CD14-positive monocyte (primary cell): ENCODE measurements at regions not wholly inside any gene's neighbourhood (a gene's known extent, or its start where the extent isn't known, plus 50 kb on each side); places are given as distances from the start of the nearest gene placed in this dataset.

Experiments
- DNase-seq, 3 donors: peaks; one replicate each; pipeline ENCODE4 v3.0.0-alpha.2; 2011 to 2022
- H2AFZ ChIP-seq: 2 replicates; pipeline ENCODE4 v1.6.0; 2012; ENCODE audit warnings: mild to moderate bottlenecking, low read depth, low read length, inconsistent platforms; ENCODE audit not compliant: insufficient read depth, poor library complexity, severe bottlenecking
- H3K27ac ChIP-seq, 2 donors: 1 replicate in 1 of 2; 2 replicates in 1 of 2; pipeline ENCODE4 v1.5.1; 2012 to 2013; ENCODE audit warnings: low read length in 2 of 2, control low read depth in 1 of 2, inconsistent platforms in 1 of 2, low read depth in 1 of 2, mild to moderate bottlenecking in 1 of 2
- H3K27me3 ChIP-seq, 2 donors: one replicate each; pipeline versions ENCODE4 v1.6.0 to v1.6.1; 2011 to 2013; ENCODE audit warnings: low read length in 2 of 2; ENCODE audit not compliant: control insufficient read depth in 2 of 2, insufficient read depth in 2 of 2
- H3K36me3 ChIP-seq, 2 donors: replicated peaks in 1 of 2; 1 replicate in 1 of 2; 2 replicates in 1 of 2; pipeline versions ENCODE4 v1.5.1 to v1.6.1; 2012 to 2013; ENCODE audit warnings: low read length in 2 of 2, control low read depth in 1 of 2, inconsistent platforms in 1 of 2, mild to moderate bottlenecking in 1 of 2; ENCODE audit not compliant: insufficient read depth in 2 of 2, control insufficient read depth in 1 of 2
- H3K4me1 ChIP-seq, 2 donors: 1 replicate in 1 of 2; 2 replicates in 1 of 2; pipeline versions ENCODE4 v1.5.1 to v1.6.1; 2012 to 2013; ENCODE audit warnings: low read length in 2 of 2, control low read depth in 1 of 2, inconsistent platforms in 1 of 2, mild to moderate bottlenecking in 1 of 2, moderate library complexity in 1 of 2; ENCODE audit not compliant: insufficient read depth in 2 of 2, control insufficient read depth in 1 of 2
- H3K4me2 ChIP-seq: replicated peaks from 2 replicates; pipeline ENCODE3; 2012; ENCODE audit warnings: low read length, moderate library complexity, mild to moderate bottlenecking; ENCODE audit not compliant: poor library complexity, severe bottlenecking; ENCODE audit errors: extremely low read depth
- H3K4me3 ChIP-seq, 3 experiments: fragments of 200-600 bp in 1 of 3; sonication (generic) in 1 of 3; replicated peaks in 1 of 3; 1 replicate in 2 of 3; 2 replicates in 1 of 3; pipeline ENCODE4 v1.5.1; 2011 to 2013; ENCODE audit warnings: low read length in 3 of 3, mild to moderate bottlenecking in 3 of 3, control low read depth in 2 of 3, low read depth in 2 of 3, inconsistent platforms in 1 of 3, moderate library complexity in 1 of 3
- H3K79me2 ChIP-seq: 2 replicates; pipeline ENCODE4 v1.6.0; 2012; ENCODE audit warnings: mild to moderate bottlenecking, control low read depth, inconsistent platforms, low read length, moderate library complexity; ENCODE audit not compliant: insufficient read depth
- H3K9ac ChIP-seq: 2 replicates; pipeline ENCODE4 v1.6.0; 2017; ENCODE audit warnings: low read length, mild to moderate bottlenecking; ENCODE audit not compliant: insufficient read depth, poor library complexity, severe bottlenecking
- H3K9me3 ChIP-seq, 2 donors: replicated peaks in 1 of 2; 1 replicate in 1 of 2; 2 replicates in 1 of 2; pipeline versions ENCODE4 v1.5.1 to v1.6.1; 2012 to 2013; ENCODE audit warnings: low read length in 2 of 2, control low read depth in 1 of 2; ENCODE audit not compliant: control insufficient read depth in 1 of 2, insufficient read depth in 1 of 2
- H4K20me1 ChIP-seq: 2 replicates; pipeline ENCODE4 v1.6.0; 2012; ENCODE audit warnings: mild to moderate bottlenecking, low read length, control low read depth, moderate library complexity; ENCODE audit not compliant: insufficient read depth
- H3K27ac Mint-ChIP-seq, 7 donors: one replicate each; pipeline ENCODE4 v1.8.0; 2020; ENCODE audit warnings: mild to moderate bottlenecking in 7 of 7, mixed read lengths in 7 of 7, moderate library complexity in 6 of 7, inconsistent platforms in 2 of 7
- H3K27me3 Mint-ChIP-seq, 3 donors: one replicate each; pipeline ENCODE4 v1.8.0; 2021 to 2022; ENCODE audit warnings: low read depth in 3 of 3, mild to moderate bottlenecking in 3 of 3, mixed read lengths in 3 of 3, moderate library complexity in 3 of 3, inconsistent platforms in 1 of 3
- H3K36me3 Mint-ChIP-seq, 2 donors: one replicate each; pipeline ENCODE4 v1.8.0; 2020; ENCODE audit warnings: mixed read lengths in 2 of 2, inconsistent platforms in 1 of 2, mild to moderate bottlenecking in 1 of 2
- H3K4me1 Mint-ChIP-seq: one replicate; pipeline ENCODE4 v1.8.0; 2020; ENCODE audit warnings: mild to moderate bottlenecking, mixed read lengths
- H3K4me3 Mint-ChIP-seq, 2 donors: one replicate each; pipeline ENCODE4 v1.8.0; 2020; ENCODE audit warnings: mild to moderate bottlenecking in 2 of 2, mixed read lengths in 2 of 2, moderate library complexity in 1 of 2
- H3K9me3 Mint-ChIP-seq, 7 donors: one replicate each; pipeline ENCODE4 v1.8.0; 2020 to 2022; ENCODE audit warnings: mixed read lengths in 7 of 7, mild to moderate bottlenecking in 6 of 7, moderate library complexity in 6 of 7, inconsistent platforms in 2 of 7
- WGBS: methylation state at CpG from one replicate; pipeline ENCODE4 v1.1.5; 2013; ENCODE audit warnings: missing lambda C conversion rate; ENCODE audit not compliant: insufficient coverage; 5-methylcytosine and 5-hydroxymethylcytosine counted together
- intact Hi-C, 2 donors: fragments of 100-400 bp; cut with micrococcal nuclease; formaldehyde crosslinking; loops; one replicate each; pipeline versions ENCODE4 v1.15.0 to v1.15.1; 2023
- TF ChIP-seq, protein P1 (sequence below): fragments of 200-600 bp; IDR thresholded peaks from one replicate; pipeline ENCODE4 v1.8.0; 2022; ENCODE audit warnings: antibody characterized with exemption, mild to moderate bottlenecking

GRCh38 chrX:1012678-1013300 lies 199.7 kb downstream of the CRLF2 start:
- peaks cover 0 to 2% (median 0%) of the 10 kb centered on the region in 7 donors for H3K9me3 Mint-ChIP-seq
- H3K4me1 Mint-ChIP-seq, result no peaks in the 10 kb centered on the region
- no peak overlapping the region for H3K27ac Mint-ChIP-seq
- H3K36me3 Mint-ChIP-seq, result no peaks in the 10 kb centered on the region
- H3K4me3 Mint-ChIP-seq, result no peak overlapping the region
- no peaks in the 10 kb centered on the region for H3K9me3 ChIP-seq
- H2AFZ ChIP-seq, result no peak overlapping the region
- TF ChIP-seq, protein P1, sequence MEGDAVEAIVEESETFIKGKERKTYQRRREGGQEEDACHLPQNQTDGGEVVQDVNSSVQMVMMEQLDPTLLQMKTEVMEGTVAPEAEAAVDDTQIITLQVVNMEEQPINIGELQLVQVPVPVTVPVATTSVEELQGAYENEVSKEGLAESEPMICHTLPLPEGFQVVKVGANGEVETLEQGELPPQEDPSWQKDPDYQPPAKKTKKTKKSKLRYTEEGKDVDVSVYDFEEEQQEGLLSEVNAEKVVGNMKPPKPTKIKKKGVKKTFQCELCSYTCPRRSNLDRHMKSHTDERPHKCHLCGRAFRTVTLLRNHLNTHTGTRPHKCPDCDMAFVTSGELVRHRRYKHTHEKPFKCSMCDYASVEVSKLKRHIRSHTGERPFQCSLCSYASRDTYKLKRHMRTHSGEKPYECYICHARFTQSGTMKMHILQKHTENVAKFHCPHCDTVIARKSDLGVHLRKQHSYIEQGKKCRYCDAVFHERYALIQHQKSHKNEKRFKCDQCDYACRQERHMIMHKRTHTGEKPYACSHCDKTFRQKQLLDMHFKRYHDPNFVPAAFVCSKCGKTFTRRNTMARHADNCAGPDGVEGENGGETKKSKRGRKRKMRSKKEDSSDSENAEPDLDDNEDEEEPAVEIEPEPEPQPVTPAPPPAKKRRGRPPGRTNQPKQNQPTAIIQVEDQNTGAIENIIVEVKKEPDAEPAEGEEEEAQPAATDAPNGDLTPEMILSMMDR, result no peak
- no peaks in the 10 kb centered on the region for H3K36me3 ChIP-seq
- no peaks in the 10 kb centered on the region for H3K79me2 ChIP-seq
- WGBS, result 87% methylated on average over 9 of the region's 16 CpGs
- H3K27ac ChIP-seq, result no peak overlapping the region
- peaks cover 1 to 4% (median 4%) of the 10 kb centered on the region in 3 donors for H3K27me3 Mint-ChIP-seq
- no peaks in the 10 kb centered on the region for H3K27me3 ChIP-seq
- H3K4me2 ChIP-seq, result no peak overlapping the region
- intact Hi-C loops, result no loop called here
- no peak for DNase-seq
- no peaks in the 10 kb centered on the region for H4K20me1 ChIP-seq
- H3K4me1 ChIP-seq, result no peaks in the 10 kb centered on the region
- H3K4me3 ChIP-seq, result no peak overlapping the region
- no peak overlapping the region for H3K9ac ChIP-seq

DNA sequence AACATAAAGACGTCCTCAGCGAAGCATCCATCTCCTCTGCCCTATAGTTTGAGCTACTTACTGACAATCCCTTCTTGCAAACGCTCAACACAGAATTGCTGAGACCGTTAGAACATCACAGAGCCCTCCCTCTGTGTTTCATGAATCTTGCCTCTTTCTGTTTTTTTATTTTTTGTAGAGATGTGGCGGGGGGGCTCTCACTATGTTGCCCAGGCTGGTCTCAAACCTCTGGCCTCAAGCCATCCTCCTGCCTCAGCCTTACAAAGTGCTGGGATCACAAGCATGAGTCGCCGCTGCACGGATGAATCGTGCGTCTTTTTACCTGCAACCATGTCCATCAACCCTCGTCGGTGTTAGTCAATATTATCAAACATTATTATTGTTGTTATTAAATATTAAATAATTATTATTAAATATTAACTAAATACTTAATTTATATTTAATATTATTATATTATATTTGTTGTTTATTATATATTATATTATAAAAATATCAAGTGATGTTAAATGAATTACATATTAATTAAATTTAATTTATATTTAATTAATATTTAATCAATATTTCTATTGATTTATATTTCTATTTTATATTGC lies 200.7 kb downstream of the CRLF2 start:
- Mint-ChIP-seq H3K4me1 (no peaks in the 10 kb centered on the region), H3K36me3 (no peaks in the 10 kb centered on the region), H3K27me3 (peaks cover 2 to 4% (median 3%) of the 10 kb centered on the region in 3 donors), H3K27ac (no peak overlapping the region), H3K9me3 (peaks cover 0 to 2% (median 0%) of the 10 kb centered on the region in 7 donors), H3K4me3 (no peak overlapping the region)
- H3K9me3 ChIP-seq, result no peaks in the 10 kb centered on the region
- TF ChIP-seq, protein P1, result no peak
- WGBS, result no CpG with 5 or more reads among the region's 12 CpGs
- no peaks in the 10 kb centered on the region for H3K4me1 ChIP-seq
- no peaks in the 10 kb centered on the region for H4K20me1 ChIP-seq
- intact Hi-C loops, result no loop called here
- no peak overlapping the region for H3K4me3 ChIP-seq
- H3K9ac ChIP-seq, result no peak overlapping the region
- no peaks in the 10 kb centered on the region for H3K79me2 ChIP-seq
- no peaks in the 10 kb centered on the region for H3K27me3 ChIP-seq
- no peak overlapping the region for H2AFZ ChIP-seq
- H3K36me3 ChIP-seq, result no peaks in the 10 kb centered on the region
- no peak for DNase-seq
- no peak overlapping the region for H3K27ac ChIP-seq
- no peak overlapping the region for H3K4me2 ChIP-seq
